ENCODE measurements at regions not wholly inside any gene's neighbourhood (a gene's known extent, or its start where the extent isn't known, plus 50 kb on each side); places are given as distances from the start of the nearest gene placed in this dataset.

GRCh38 chr3:111323019-111323418, 219.0 kb upstream of the CD96 start:
- no peaks in the 10 kb centered on the region for H4K20me1 ChIP-seq (replicated peaks; ENCODE audit: insufficient read depth)
- no peak for TF ChIP-seq CREB1 (CRISPR knock-in tag; IDR thresholded peaks at IDR 0.05; ENCODE audit: low read depth)
- TF ChIP-seq CTCF (conservative IDR thresholded peaks at IDR 0.05; ENCODE audit: low read depth in 2 of 2) = no peak
- no peak for TF ChIP-seq REST (IDR thresholded peaks at IDR 0.05; ENCODE audit: unreplicated experiment)
- no peak for TF ChIP-seq ZNF462 (CRISPR knock-in tag; IDR thresholded peaks at IDR 0.05)
- no peak for TF ChIP-seq ZNF114 (CRISPR knock-in tag; IDR thresholded peaks at IDR 0.05)
- no peak for TF ChIP-seq EZH2 (IDR thresholded peaks at IDR 0.05; ENCODE audit: low read depth, unreplicated experiment)
- TF ChIP-seq ZNF331 (CRISPR knock-in tag; IDR thresholded peaks at IDR 0.05; ENCODE audit: low read depth) = no peak
- no peak for TF ChIP-seq ETS1 (IDR thresholded peaks at IDR 0.05)
- TF ChIP-seq NANOG (IDR thresholded peaks at IDR 0.05; ENCODE audit: borderline replicate concordance) = no peak
- TF ChIP-seq POLR2AphosphoS5 (IDR thresholded peaks at IDR 0.05; ENCODE audit: low read depth) = no peak
- TF ChIP-seq EZH2phosphoT487 (IDR thresholded peaks at IDR 0.05; ENCODE audit: unreplicated experiment) = no peak
- TF ChIP-seq JUNB (IDR thresholded peaks at IDR 0.05; ENCODE audit: unreplicated experiment) = no peak
- TF ChIP-seq STAT1 (IDR thresholded peaks at IDR 0.05; ENCODE audit: unreplicated experiment) = no peak
- H3K36me3 Mint-ChIP-seq (ENCODE audit: low read depth) = no peaks in the 10 kb centered on the region
- no peak overlapping the region for H3K4me2 ChIP-seq
- H3F3A ChIP-seq (replicated peaks; ENCODE audit: low read depth) = no peaks in the 10 kb centered on the region
- H3K27me3 ChIP-seq (ENCODE audit: insufficient read depth) = no peaks in the 10 kb centered on the region
- H3K4me3 ChIP-seq = no peak overlapping the region
- DNase-seq (ENCODE audit: low spot score) (no peak), ATAC-seq (no peak)
- no peak overlapping the region for H3K27ac Mint-ChIP-seq
- no peaks in the 10 kb centered on the region for H3K79me2 ChIP-seq (replicated peaks; ENCODE audit: insufficient read depth)
- no peak overlapping the region for H3K27ac ChIP-seq (ENCODE audit: low read depth)
- H2AFZ ChIP-seq = peak overlapping the region; percentile 45; the same call in 1 of the 2 replicates
- H3K27me3 Mint-ChIP-seq (ENCODE audit: insufficient read depth, low read depth, poor library complexity) = no peaks in the 10 kb centered on the region
- H3K36me3 ChIP-seq (ENCODE audit: insufficient read depth) = no peaks in the 10 kb centered on the region
- no peaks in the 10 kb centered on the region for H3K9me3 Mint-ChIP-seq
- H3K4me1 Mint-ChIP-seq = no peaks in the 10 kb centered on the region
- no peaks in the 10 kb centered on the region for H3K4me1 ChIP-seq (ENCODE audit: insufficient read depth)
- no peak overlapping the region for H3K4me3 Mint-ChIP-seq
- no peaks in the 10 kb centered on the region for H3K9me2 ChIP-seq (ENCODE audit: insufficient read depth)
